IMR-90 (cell line): ENCODE measurements at regions not wholly inside any gene's neighbourhood (a gene's known extent, or its start where the extent isn't known, plus 50 kb on each side); places are given as distances from the start of the nearest gene placed in this dataset.

Experiments
- ATAC-seq: fragments of 200-7000 bp; cut with Tn5 transposase; 2 replicates; pipeline ENCODE4 v1.9.1; 2020; ENCODE audit warnings: low read depth, mild to moderate bottlenecking, moderate library complexity
- BruUV-seq: library from RNA; stranded (reverse); fragments of 400-500 nt; replicated peaks from 2 replicates; lab custom pipeline; 2021; lab: Mats Ljungman, UMichigan
- CTCF ChIA-PET: fragments of 300-600 bp; formaldehyde crosslinking; extraction: SDS; loops from one replicate; lab custom pipeline; 2021; ENCODE audit warnings: antibody characterized with exemption; lab: Yijun Ruan, JAX
- POLR2A ChIA-PET: fragments of 300-600 bp; sonication (Branson Sonifier 250); formaldehyde crosslinking; loops from one replicate; lab custom pipeline; 2022; ENCODE audit warnings: antibody characterized with exemption; ENCODE audit not compliant: unreplicated experiment; lab: Charles Lee
- DNase-seq: peaks from one replicate; pipeline ENCODE4 v3.0.0; 2013
- H2AFZ ChIP-seq: replicated peaks from 2 replicates; pipeline ENCODE3; 2013; ENCODE audit warnings: low read length, mild to moderate bottlenecking; ENCODE audit not compliant: poor library complexity
- H2AK5ac ChIP-seq: 2 replicates; pipeline ENCODE4 v1.6.1; 2013; ENCODE audit warnings: low read depth, low read length, inconsistent platforms
- H2AK9ac ChIP-seq: replicated peaks from 2 replicates; pipeline ENCODE3; 2013; ENCODE audit warnings: mild to moderate bottlenecking, low read depth, low read length, moderate library complexity; ENCODE audit not compliant: poor library complexity
- H2BK120ac ChIP-seq: 2 replicates; pipeline ENCODE4 v1.6.1; 2013; ENCODE audit warnings: low read depth, low read length, inconsistent platforms
- H2BK15ac ChIP-seq: 3 replicates; pipeline ENCODE4 v1.6.1; 2013; ENCODE audit warnings: low read depth, low read length, inconsistent platforms
- H2BK20ac ChIP-seq: 2 replicates; pipeline ENCODE4 v1.6.1; 2013; ENCODE audit warnings: low read depth, mild to moderate bottlenecking, inconsistent platforms, low read length, moderate library complexity
- H2BK5ac ChIP-seq: 2 replicates; pipeline ENCODE4 v1.6.1; 2013; ENCODE audit warnings: mild to moderate bottlenecking, low read depth, low read length, inconsistent platforms; ENCODE audit not compliant: poor library complexity, severe bottlenecking
- H3K14ac ChIP-seq: replicated peaks from 2 replicates; pipeline ENCODE4 v1.6.1; 2013; ENCODE audit warnings: low read depth, low read length, inconsistent platforms
- H3K18ac ChIP-seq: 2 replicates; pipeline ENCODE4 v1.6.1; 2013; ENCODE audit warnings: low read depth, low read length, control low read depth
- H3K23ac ChIP-seq: 2 replicates; pipeline ENCODE4 v1.6.1; 2013; ENCODE audit warnings: low read depth, low read length, inconsistent platforms
- H3K27ac ChIP-seq: 2 replicates; pipeline ENCODE4 v1.5.1; 2013; ENCODE audit warnings: mild to moderate bottlenecking, control low read depth, low read length; ENCODE audit not compliant: insufficient read depth
- H3K27me3 ChIP-seq: 2 replicates; pipeline ENCODE4 v1.6.1; 2013; ENCODE audit warnings: low read length; ENCODE audit not compliant: control insufficient read depth, insufficient read depth
- H3K36me3 ChIP-seq: 2 replicates; pipeline ENCODE4 v1.6.1; 2013; ENCODE audit warnings: low read length, mixed read lengths; ENCODE audit not compliant: control insufficient read depth, insufficient read depth
- H3K4ac ChIP-seq: 2 replicates; pipeline ENCODE4 v1.6.1; 2013; ENCODE audit warnings: low read depth, low read length, inconsistent platforms
- H3K4me1 ChIP-seq: 2 replicates; pipeline ENCODE4 v1.6.1; 2013; ENCODE audit warnings: low read length, mixed read lengths; ENCODE audit not compliant: control insufficient read depth, insufficient read depth
- H3K4me2 ChIP-seq: 2 replicates; pipeline ENCODE4 v1.6.1; 2013; ENCODE audit warnings: low read depth, mild to moderate bottlenecking, control low read depth, low read length, moderate library complexity
- H3K4me3 ChIP-seq: 2 replicates; pipeline ENCODE4 v1.5.1; 2013; ENCODE audit warnings: low read depth, mild to moderate bottlenecking, control low read depth, low read length, moderate library complexity; ENCODE audit not compliant: insufficient read depth
- H3K56ac ChIP-seq: 2 replicates; pipeline ENCODE4 v1.6.1; 2013; ENCODE audit warnings: low read length, inconsistent platforms; ENCODE audit not compliant: insufficient read depth; ENCODE audit errors: extremely low read depth
- H3K79me1 ChIP-seq, 2 experiments: 2 replicates each; pipeline ENCODE4 v1.6.1; 2013; ENCODE audit warnings: low read length in 2 of 2, inconsistent platforms in 1 of 2, low read depth in 1 of 2
- H3K9ac ChIP-seq: 2 replicates; pipeline ENCODE4 v1.6.1; 2013; ENCODE audit warnings: low read depth, low read length, control low read depth
- H3K9me1 ChIP-seq: 2 replicates; pipeline ENCODE4 v1.6.1; 2013; ENCODE audit warnings: low read length, inconsistent platforms; ENCODE audit not compliant: insufficient read depth
- H3K9me3 ChIP-seq: 2 replicates; pipeline ENCODE4 v1.6.1; 2013; ENCODE audit warnings: low read length; ENCODE audit not compliant: control insufficient read depth, insufficient read depth
- H4K20me1 ChIP-seq: 2 replicates; pipeline ENCODE4 v1.6.1; 2013; ENCODE audit warnings: low read length, inconsistent platforms; ENCODE audit not compliant: insufficient read depth
- H4K5ac ChIP-seq: 2 replicates; pipeline ENCODE4 v1.6.1; 2013; ENCODE audit warnings: mild to moderate bottlenecking, low read depth, low read length, control low read depth
- H4K8ac ChIP-seq, 2 experiments: 2 replicates each; pipeline ENCODE4 v1.6.1; 2013; ENCODE audit warnings: low read depth in 2 of 2, low read length in 2 of 2, control low read depth in 1 of 2, inconsistent platforms in 1 of 2
- H4K91ac ChIP-seq: 2 replicates; pipeline ENCODE4 v1.6.1; 2013; ENCODE audit warnings: low read depth, low read length, inconsistent platforms; ENCODE audit not compliant: insufficient read depth
- BHLHE40 ChIP-seq: fragments of 150-350 bp; IDR thresholded peaks from 2 replicates; pipeline ENCODE4 v1.6.1; 2016; ENCODE audit warnings: mild to moderate bottlenecking, low read depth, low read length
- CEBPB ChIP-seq: IDR thresholded peaks from 2 replicates; pipeline ENCODE4 v1.6.1; 2012; ENCODE audit warnings: low read depth, low read length, improper control_type of control experiment
- CHD1 ChIP-seq: IDR thresholded peaks from 2 replicates; pipeline ENCODE4 v1.6.1; 2012; ENCODE audit warnings: low read depth, low read length, improper control_type of control experiment
- FOS ChIP-seq: fragments of 150-350 bp; IDR thresholded peaks from 2 replicates; pipeline ENCODE4 v1.6.1; 2016; ENCODE audit warnings: low read depth, low read length
- MAFK ChIP-seq: IDR thresholded peaks from 2 replicates; pipeline ENCODE4 v1.6.1; 2012; ENCODE audit warnings: low read depth, low read length, improper control_type of control experiment
- MAZ ChIP-seq: IDR thresholded peaks from 2 replicates; pipeline ENCODE4 v1.6.1; 2012; ENCODE audit warnings: low read depth, mild to moderate bottlenecking, low read length, improper control_type of control experiment, moderate library complexity, borderline replicate concordance
- MXI1 ChIP-seq: IDR thresholded peaks from 2 replicates; pipeline ENCODE4 v1.6.1; 2012; ENCODE audit warnings: low read depth, mild to moderate bottlenecking, low read length, moderate library complexity, borderline replicate concordance
- NFE2L2 ChIP-seq: fragments of 150-350 bp; IDR thresholded peaks from 2 replicates; pipeline ENCODE4 v1.6.1; 2016; ENCODE audit warnings: low read depth, mild to moderate bottlenecking, low read length
- POLR2A ChIP-seq: IDR thresholded peaks from 2 replicates; pipeline ENCODE4 v1.6.1; 2012; ENCODE audit warnings: mild to moderate bottlenecking, low read depth, low read length
- RAD21 ChIP-seq: IDR thresholded peaks from 2 replicates; pipeline ENCODE4 v1.6.1; 2012; ENCODE audit warnings: low read length, improper control_type of control experiment
- RCOR1 ChIP-seq: IDR thresholded peaks from 2 replicates; pipeline ENCODE4 v1.6.1; 2012; ENCODE audit warnings: mild to moderate bottlenecking, low read length, improper control_type of control experiment; ENCODE audit not compliant: insufficient replicate concordance
- RFX5 ChIP-seq: IDR thresholded peaks from 2 replicates; pipeline ENCODE4 v1.8.0; 2012; ENCODE audit warnings: low read depth, mild to moderate bottlenecking, low read length, moderate library complexity
- SMC3 ChIP-seq: fragments of 150-350 bp; IDR thresholded peaks from 2 replicates; pipeline ENCODE4 v1.6.1; 2016; ENCODE audit warnings: low read depth, mild to moderate bottlenecking, antibody characterized with exemption, low read length, moderate library complexity
- WGBS, 2 experiments: methylation state at CpG; one replicate each; pipeline versions ENCODE4 v1.1.5 to v1.1.7; 2013; ENCODE audit warnings: missing lambda C conversion rate in 2 of 2; ENCODE audit not compliant: insufficient read length in 1 of 2; ENCODE audit errors: extremely low coverage in 2 of 2; 5-methylcytosine and 5-hydroxymethylcytosine counted together
- dilution Hi-C: fragments of 300-500 bp; cut with HindIII; formaldehyde crosslinking; loops from one replicate; pipeline ENCODE4 v1.14.3; 2018; ENCODE audit warnings: low sequenced_read_pairs; ENCODE audit not compliant: unreplicated experiment
- in situ Hi-C: fragments of 300-500 bp; cut with MboI; formaldehyde crosslinking; loops from 3 replicates; pipeline ENCODE4 v1.14.3; 2019; ENCODE audit warnings: low sequenced_read_pairs, inconsistent platforms, mixed read lengths
- intact Hi-C: fragments of 100-400 bp; cut with micrococcal nuclease; formaldehyde crosslinking; loops from 2 replicates; pipeline ENCODE4 v1.10.0; 2022
- TF ChIP-seq, protein P1 (sequence below): fragments of 150-350 bp; IDR thresholded peaks from 2 replicates; pipeline ENCODE4 v1.6.1; 2017; ENCODE audit warnings: mild to moderate bottlenecking, antibody characterized with exemption, low read length, low read depth
- TF ChIP-seq, protein P2 (sequence below): conservative IDR thresholded peaks from 2 replicates; pipeline ENCODE4 v1.5.1; 2012; ENCODE audit warnings: mild to moderate bottlenecking, low read depth, low read length, improper control_type of control experiment
- TF ChIP-seq, protein P3 (sequence below): fragments of 150-350 bp; IDR thresholded peaks from 2 replicates; pipeline ENCODE4 v1.6.1; 2016; ENCODE audit warnings: low read depth, mild to moderate bottlenecking, low read length, moderate library complexity, borderline replicate concordance

GRCh38 chr1:104084380-104084779 is 334.7 kb downstream of the AMY1C start:
- no peak overlapping the region for H3K4me3 ChIP-seq
- no peak for DNase-seq
- H3K79me1 ChIP-seq, result no peaks in the 10 kb centered on the region
- H3K14ac ChIP-seq, result no peak overlapping the region
- H3K18ac ChIP-seq, result no peak overlapping the region
- CTCF ChIA-PET, result no interaction called here
- H4K8ac ChIP-seq, result no peak overlapping the region
- no peaks in the 10 kb centered on the region for H4K20me1 ChIP-seq
- H2BK120ac ChIP-seq, result no peak overlapping the region
- H2BK15ac ChIP-seq, result no peak overlapping the region
- no peak overlapping the region for H2BK5ac ChIP-seq
- no peak overlapping the region for H3K4ac ChIP-seq
- no peak overlapping the region for H3K27ac ChIP-seq
- no peak overlapping the region for H2BK20ac ChIP-seq
- H3K4me2 ChIP-seq, result no peak overlapping the region
- H3K9me1 ChIP-seq, result no peaks in the 10 kb centered on the region
- no peak overlapping the region for H3K23ac ChIP-seq
- POLR2A ChIA-PET, result no interaction called here
- ATAC-seq, result no peak
- H3K56ac ChIP-seq, result no peak overlapping the region
- H2AK5ac ChIP-seq, result no peak overlapping the region
- H2AK9ac ChIP-seq, result no peak overlapping the region
- no peaks in the 10 kb centered on the region for H3K36me3 ChIP-seq
- peaks cover 6% of the 10 kb centered on the region; the same call in 1 of the 2 replicates for H3K9me3 ChIP-seq
- no CpG with 5 or more reads among the region's 3 CpGs for WGBS, 2 experiments
- TF ChIP-seq FOS, result no peak
- TF ChIP-seq, protein P1, sequence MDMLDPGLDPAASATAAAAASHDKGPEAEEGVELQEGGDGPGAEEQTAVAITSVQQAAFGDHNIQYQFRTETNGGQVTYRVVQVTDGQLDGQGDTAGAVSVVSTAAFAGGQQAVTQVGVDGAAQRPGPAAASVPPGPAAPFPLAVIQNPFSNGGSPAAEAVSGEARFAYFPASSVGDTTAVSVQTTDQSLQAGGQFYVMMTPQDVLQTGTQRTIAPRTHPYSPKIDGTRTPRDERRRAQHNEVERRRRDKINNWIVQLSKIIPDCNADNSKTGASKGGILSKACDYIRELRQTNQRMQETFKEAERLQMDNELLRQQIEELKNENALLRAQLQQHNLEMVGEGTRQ, result no peak
- no peak for TF ChIP-seq RAD21
- no peak for TF ChIP-seq MXI1
- no peak for TF ChIP-seq MAFK
- TF ChIP-seq MAZ, result no peak
- TF ChIP-seq, protein P2, sequence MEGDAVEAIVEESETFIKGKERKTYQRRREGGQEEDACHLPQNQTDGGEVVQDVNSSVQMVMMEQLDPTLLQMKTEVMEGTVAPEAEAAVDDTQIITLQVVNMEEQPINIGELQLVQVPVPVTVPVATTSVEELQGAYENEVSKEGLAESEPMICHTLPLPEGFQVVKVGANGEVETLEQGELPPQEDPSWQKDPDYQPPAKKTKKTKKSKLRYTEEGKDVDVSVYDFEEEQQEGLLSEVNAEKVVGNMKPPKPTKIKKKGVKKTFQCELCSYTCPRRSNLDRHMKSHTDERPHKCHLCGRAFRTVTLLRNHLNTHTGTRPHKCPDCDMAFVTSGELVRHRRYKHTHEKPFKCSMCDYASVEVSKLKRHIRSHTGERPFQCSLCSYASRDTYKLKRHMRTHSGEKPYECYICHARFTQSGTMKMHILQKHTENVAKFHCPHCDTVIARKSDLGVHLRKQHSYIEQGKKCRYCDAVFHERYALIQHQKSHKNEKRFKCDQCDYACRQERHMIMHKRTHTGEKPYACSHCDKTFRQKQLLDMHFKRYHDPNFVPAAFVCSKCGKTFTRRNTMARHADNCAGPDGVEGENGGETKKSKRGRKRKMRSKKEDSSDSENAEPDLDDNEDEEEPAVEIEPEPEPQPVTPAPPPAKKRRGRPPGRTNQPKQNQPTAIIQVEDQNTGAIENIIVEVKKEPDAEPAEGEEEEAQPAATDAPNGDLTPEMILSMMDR, result no peak
- no peak for TF ChIP-seq CEBPB
- TF ChIP-seq, protein P3, sequence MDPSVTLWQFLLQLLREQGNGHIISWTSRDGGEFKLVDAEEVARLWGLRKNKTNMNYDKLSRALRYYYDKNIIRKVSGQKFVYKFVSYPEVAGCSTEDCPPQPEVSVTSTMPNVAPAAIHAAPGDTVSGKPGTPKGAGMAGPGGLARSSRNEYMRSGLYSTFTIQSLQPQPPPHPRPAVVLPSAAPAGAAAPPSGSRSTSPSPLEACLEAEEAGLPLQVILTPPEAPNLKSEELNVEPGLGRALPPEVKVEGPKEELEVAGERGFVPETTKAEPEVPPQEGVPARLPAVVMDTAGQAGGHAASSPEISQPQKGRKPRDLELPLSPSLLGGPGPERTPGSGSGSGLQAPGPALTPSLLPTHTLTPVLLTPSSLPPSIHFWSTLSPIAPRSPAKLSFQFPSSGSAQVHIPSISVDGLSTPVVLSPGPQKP, result no peak
- TF ChIP-seq RFX5, result no peak
- TF ChIP-seq CHD1, result no peak
- no peak for TF ChIP-seq POLR2A
- no peak for TF ChIP-seq RCOR1
- TF ChIP-seq NFE2L2, result no peak
- no peak for TF ChIP-seq BHLHE40
- no peak for TF ChIP-seq SMC3
- H2AFZ ChIP-seq, result no peak overlapping the region
- dilution Hi-C loops, result no loop called here
- in situ Hi-C loops, result no loop called here
- H3K4me1 ChIP-seq, result no peaks in the 10 kb centered on the region
- H4K5ac ChIP-seq, result no peak overlapping the region
- no peaks in the 10 kb centered on the region for H3K27me3 ChIP-seq
- BruUV-seq, result no TSS peak
- H3K9ac ChIP-seq, result no peak overlapping the region
- no peak overlapping the region for H4K91ac ChIP-seq
- intact Hi-C loops, result no loop called here
